GM12872 (cell line): ENCODE measurements at regions not wholly inside any gene's neighbourhood (a gene's known extent, or its start where the extent isn't known, plus 50 kb on each side); places are given as distances from the start of the nearest gene placed in this dataset.

Experiments
- TF ChIP-seq, protein P1 (sequence below): IDR thresholded peaks from 3 replicates; pipeline ENCODE4 v1.5.1; 2011; ENCODE audit warnings: low read depth, mild to moderate bottlenecking, low read length, moderate library complexity; ENCODE audit not compliant: insufficient read depth

GRCh38 chr2:128454980-128455720 lies 136.5 kb upstream of the HS6ST1 start:
- TF ChIP-seq, protein P1, sequence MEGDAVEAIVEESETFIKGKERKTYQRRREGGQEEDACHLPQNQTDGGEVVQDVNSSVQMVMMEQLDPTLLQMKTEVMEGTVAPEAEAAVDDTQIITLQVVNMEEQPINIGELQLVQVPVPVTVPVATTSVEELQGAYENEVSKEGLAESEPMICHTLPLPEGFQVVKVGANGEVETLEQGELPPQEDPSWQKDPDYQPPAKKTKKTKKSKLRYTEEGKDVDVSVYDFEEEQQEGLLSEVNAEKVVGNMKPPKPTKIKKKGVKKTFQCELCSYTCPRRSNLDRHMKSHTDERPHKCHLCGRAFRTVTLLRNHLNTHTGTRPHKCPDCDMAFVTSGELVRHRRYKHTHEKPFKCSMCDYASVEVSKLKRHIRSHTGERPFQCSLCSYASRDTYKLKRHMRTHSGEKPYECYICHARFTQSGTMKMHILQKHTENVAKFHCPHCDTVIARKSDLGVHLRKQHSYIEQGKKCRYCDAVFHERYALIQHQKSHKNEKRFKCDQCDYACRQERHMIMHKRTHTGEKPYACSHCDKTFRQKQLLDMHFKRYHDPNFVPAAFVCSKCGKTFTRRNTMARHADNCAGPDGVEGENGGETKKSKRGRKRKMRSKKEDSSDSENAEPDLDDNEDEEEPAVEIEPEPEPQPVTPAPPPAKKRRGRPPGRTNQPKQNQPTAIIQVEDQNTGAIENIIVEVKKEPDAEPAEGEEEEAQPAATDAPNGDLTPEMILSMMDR: no peak

GRCh38 chr2:128455721-128456050 lies 137.0 kb upstream of the HS6ST1 start:
- TF ChIP-seq, protein P1: no peak

- TF ChIP-seq, protein P1: no peak
Measured at GRCh38 chr2:128456281-128456680, 137.6 kb upstream of the HS6ST1 start.

GRCh38 chr2:128457006-128457604 lies 138.4 kb upstream of the HS6ST1 start:
- TF ChIP-seq, protein P1: no peak

DNA sequence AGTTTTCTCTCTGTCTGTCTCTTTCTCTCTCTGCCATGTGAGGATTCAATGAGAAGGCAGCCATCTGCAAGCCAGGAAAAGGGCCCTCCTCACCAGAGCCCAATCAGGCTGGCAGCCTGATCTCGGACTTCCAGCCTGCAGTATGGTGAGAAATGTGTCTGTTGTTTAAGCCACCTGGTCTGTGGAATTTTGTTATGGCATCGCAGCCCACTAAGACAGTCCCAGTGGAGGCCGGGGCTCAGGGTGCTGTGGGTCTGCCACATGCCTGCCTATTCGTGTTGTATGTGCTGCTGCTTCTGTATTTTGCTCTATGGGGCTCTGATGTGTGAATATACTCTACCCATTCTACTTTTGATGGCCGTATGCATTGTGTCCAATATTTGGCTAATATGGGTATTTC lies 139.0 kb upstream of the HS6ST1 start:
- TF ChIP-seq, protein P1: no peak

GRCh38 chr2:128458505-128458904 lies 139.8 kb upstream of the HS6ST1 start:
- TF ChIP-seq, protein P1: no peak

- TF ChIP-seq, protein P1: no peak
Measured at GRCh38 chr2:128464456-128464855, 145.8 kb upstream of the HS6ST1 start.
